Neural cell (in vitro differentiated cells): ENCODE measurements at regions not wholly inside any gene's neighbourhood (a gene's known extent, or its start where the extent isn't known, plus 50 kb on each side); places are given as distances from the start of the nearest gene placed in this dataset.

Source experiments
- H2AFZ ChIP-seq: fragments of 200-600, 300-800 bp; sonication (generic), shearing (Covaris generic); 2 replicates; pipeline ENCODE4 v1.6.0; 2014; ENCODE audit warnings: low read depth, mild to moderate bottlenecking, antibody characterized with exemption, low read length, moderate library complexity
- H3F3A ChIP-seq: fragments of 200-600 bp; shearing (Covaris generic); 2 replicates; pipeline ENCODE4 v1.6.1; 2016; ENCODE audit warnings: mild to moderate bottlenecking, moderate library complexity, mixed read lengths, antibody characterized with exemption, low read length; ENCODE audit not compliant: insufficient read depth, poor library complexity, severe bottlenecking
- H3K27ac ChIP-seq: fragments of 200-600, 300-800 bp; sonication (generic), shearing (Covaris generic); 2 replicates; pipeline ENCODE4 v1.5.1; 2014; ENCODE audit warnings: mild to moderate bottlenecking, low read length, moderate library complexity
- H3K27me3 ChIP-seq: fragments of 300-800, 200-600 bp; sonication (generic), shearing (Covaris generic); 2 replicates; pipeline ENCODE4 v1.6.0; 2014; ENCODE audit warnings: mild to moderate bottlenecking, low read depth, low read length, moderate library complexity; ENCODE audit not compliant: insufficient read depth
- H3K36me3 ChIP-seq: fragments of 300-800, 200-600 bp; sonication (generic), shearing (Covaris generic); 2 replicates; pipeline ENCODE4 v1.5.1; 2014; ENCODE audit warnings: mild to moderate bottlenecking, antibody characterized with exemption, low read length, moderate library complexity; ENCODE audit not compliant: insufficient read depth
- H3K4me2 ChIP-seq: fragments of 300-800, 200-600 bp; sonication (generic), shearing (Covaris generic); 2 replicates; pipeline ENCODE4 v1.6.0; 2014; ENCODE audit warnings: mild to moderate bottlenecking, low read length
- H3K4me3 ChIP-seq: fragments of 300-800, 200-600 bp; sonication (generic), shearing (Covaris generic); 2 replicates; pipeline ENCODE4 v1.5.1; 2014; ENCODE audit warnings: mild to moderate bottlenecking, low read length, moderate library complexity
- H3K79me2 ChIP-seq: fragments of 200-600 bp; shearing (Covaris generic); replicated peaks from 2 replicates; pipeline ENCODE4 v1.6.0; 2014; ENCODE audit warnings: mild to moderate bottlenecking, low read length, moderate library complexity; ENCODE audit not compliant: insufficient read depth
- H3K9ac ChIP-seq: fragments of 300-800, 200-600 bp; sonication (generic), shearing (Covaris generic); 2 replicates; pipeline ENCODE4 v1.6.1; 2016; ENCODE audit warnings: mild to moderate bottlenecking, low read length, mixed read lengths
- H3K9me2 ChIP-seq: fragments of 200-600 bp; shearing (Covaris generic); 2 replicates; pipeline ENCODE4 v1.6.1; 2016; ENCODE audit warnings: mild to moderate bottlenecking, low read length, mixed read lengths; ENCODE audit not compliant: insufficient read depth
- H3K9me3 ChIP-seq: fragments of 200-600, 300-800 bp; sonication (generic), shearing (Covaris generic); 2 replicates; pipeline ENCODE4 v1.6.1; 2016; ENCODE audit warnings: mild to moderate bottlenecking, mixed run types, low read length, moderate library complexity, mixed read lengths
- H4K20me1 ChIP-seq: fragments of 200-600 bp; shearing (Covaris generic); 2 replicates; pipeline ENCODE4 v1.6.1; 2016; ENCODE audit warnings: mild to moderate bottlenecking, mixed run types; ENCODE audit not compliant: insufficient read depth
- CTCF ChIP-seq: fragments of 450-650 bp; IDR thresholded peaks from 2 replicates; pipeline ENCODE4 v1.5.1; 2014; ENCODE audit warnings: antibody characterized with exemption, mild to moderate bottlenecking, moderate library complexity; ENCODE audit not compliant: poor library complexity, severe bottlenecking
- EP300 ChIP-seq: fragments of 450-650 bp; conservative IDR thresholded peaks from 2 replicates; pipeline ENCODE4 v1.6.1; 2014; ENCODE audit warnings: antibody characterized with exemption, mild to moderate bottlenecking, moderate library complexity; ENCODE audit not compliant: poor library complexity, severe bottlenecking
- EZH2 ChIP-seq: fragments of 200-600, 300-800 bp; shearing (Covaris generic), sonication (generic); IDR thresholded peaks from 2 replicates; pipeline ENCODE4 v1.6.1; 2014; ENCODE audit warnings: antibody characterized with exemption, low read length, borderline replicate concordance, mild to moderate bottlenecking; ENCODE audit not compliant: insufficient read depth, poor library complexity, severe bottlenecking
- MXI1 ChIP-seq: fragments of 450-650 bp; conservative IDR thresholded peaks from 2 replicates; pipeline ENCODE4 v1.6.1; 2014; ENCODE audit warnings: antibody characterized with exemption, mild to moderate bottlenecking; ENCODE audit not compliant: poor library complexity, severe bottlenecking
- POLR2AphosphoS5 ChIP-seq: IDR thresholded peaks from 2 replicates; pipeline ENCODE4 v1.6.1; 2012
- RAD21 ChIP-seq: fragments of 450-650 bp; conservative IDR thresholded peaks from 2 replicates; pipeline ENCODE4 v1.6.1; 2014; ENCODE audit warnings: antibody characterized with exemption, mild to moderate bottlenecking, moderate library complexity
- REST ChIP-seq: IDR thresholded peaks from 2 replicates; pipeline ENCODE4 v1.6.1; 2012; ENCODE audit warnings: borderline replicate concordance
- SMC3 ChIP-seq: fragments of 450-650 bp; conservative IDR thresholded peaks from 2 replicates; pipeline ENCODE4 v1.6.1; 2014; ENCODE audit warnings: antibody characterized with exemption, mild to moderate bottlenecking, moderate library complexity; ENCODE audit not compliant: poor library complexity
- TAF1 ChIP-seq: IDR thresholded peaks from 2 replicates; pipeline ENCODE4 v1.6.1; 2012; ENCODE audit warnings: low read depth

- Histone ChIP-seq H3K27ac (no peak overlapping the region), H4K20me1 (no peaks in the 10 kb centered on the region), H3K79me2 (no peaks in the 10 kb centered on the region), H3K9me2 (no peaks in the 10 kb centered on the region), H3K4me3 (no peak overlapping the region), H3K9ac (no peak overlapping the region), H3K9me3 (no peaks in the 10 kb centered on the region), H2AFZ (no peak overlapping the region), H3F3A (no peaks in the 10 kb centered on the region), H3K4me2 (no peak overlapping the region), H3K27me3 (no peaks in the 10 kb centered on the region), H3K36me3 (no peaks in the 10 kb centered on the region)
- TF ChIP-seq CTCF (no peak), REST (no peak), MXI1 (no peak), POLR2AphosphoS5 (no peak), EZH2 (no peak), RAD21 (no peak), SMC3 (no peak)
Observed at GRCh38 chr9:95605101-95605500, 88.3 kb upstream of the PTCH1 start.

- H3K36me3 ChIP-seq, result no peaks in the 10 kb centered on the region
- no peaks in the 10 kb centered on the region for H3K9me3 ChIP-seq
- no peak overlapping the region for H3K4me3 ChIP-seq
- no peaks in the 10 kb centered on the region for H3F3A ChIP-seq
- H4K20me1 ChIP-seq, result no peaks in the 10 kb centered on the region
- no peak overlapping the region for H3K4me2 ChIP-seq
- H3K27ac ChIP-seq, result no peak overlapping the region
- no peak overlapping the region for H3K9ac ChIP-seq
- H3K9me2 ChIP-seq, result no peaks in the 10 kb centered on the region
- no peaks in the 10 kb centered on the region for H3K27me3 ChIP-seq
- H3K79me2 ChIP-seq, result no peaks in the 10 kb centered on the region
- TF ChIP-seq EP300, result no peak
- no peak for TF ChIP-seq POLR2AphosphoS5
- no peak for TF ChIP-seq RAD21
- no peak for TF ChIP-seq TAF1
- no peak for TF ChIP-seq SMC3
- no peak for TF ChIP-seq MXI1
- TF ChIP-seq REST, result no peak
- TF ChIP-seq EZH2, result no peak
- H2AFZ ChIP-seq, result no peak overlapping the region
Observed at GRCh38 chr9:95598236-95598635, 81.5 kb upstream of the PTCH1 start.
